ENCODE measurements at regions not wholly inside any gene's neighbourhood (a gene's known extent, or its start where the extent isn't known, plus 50 kb on each side); places are given as distances from the start of the nearest gene placed in this dataset.

- no peak for DNase-seq (ENCODE audit: extremely low read depth in 1 of 11, low read depth in 9 of 11, low spot score in 4 of 11)
Observed at GRCh38 chr1:69413129-69413528, 154.6 kb upstream of the LRRC7 start.

- no peak for DNase-seq (ENCODE audit: extremely low read depth in 1 of 11, low read depth in 9 of 11, low spot score in 4 of 11)
Observed at GRCh38 chr1:69414574-69414973, 153.1 kb upstream of the LRRC7 start.

- DNase-seq (ENCODE audit: extremely low read depth in 1 of 11, low read depth in 9 of 11, low spot score in 4 of 11) = no peak
Observed at GRCh38 chr1:69421286-69421685, 146.4 kb upstream of the LRRC7 start.

GRCh38 chr1:69425871-69426270 lies 141.9 kb upstream of the LRRC7 start:
- no peak for DNase-seq (ENCODE audit: extremely low read depth in 1 of 11, low read depth in 9 of 11, low spot score in 4 of 11)

- DNase-seq (ENCODE audit: extremely low read depth in 1 of 11, low read depth in 9 of 11, low spot score in 4 of 11) = no peak
Observed at GRCh38 chr1:69426401-69426800, 141.3 kb upstream of the LRRC7 start.

GRCh38 chr1:69433073-69433472 lies 134.6 kb upstream of the LRRC7 start:
- DNase-seq (ENCODE audit: extremely low read depth in 1 of 11, low read depth in 9 of 11, low spot score in 4 of 11) = no peak

- no peak for DNase-seq (ENCODE audit: extremely low read depth in 1 of 11, low read depth in 9 of 11, low spot score in 4 of 11)
Observed at GRCh38 chr1:69436151-69436550, 131.6 kb upstream of the LRRC7 start.

GRCh38 chr1:69438056-69438795 lies 129.5 kb upstream of the LRRC7 start:
- peak in 9 of 11 donors; percentile 4 to 54 (median 27) for DNase-seq (ENCODE audit: extremely low read depth in 1 of 11, low read depth in 9 of 11, low spot score in 4 of 11)

GRCh38 chr1:69441496-69441895 lies 126.2 kb upstream of the LRRC7 start:
- no peak for DNase-seq (ENCODE audit: extremely low read depth in 1 of 11, low read depth in 9 of 11, low spot score in 4 of 11)

- no peak for DNase-seq (ENCODE audit: extremely low read depth in 1 of 11, low read depth in 9 of 11, low spot score in 4 of 11)
Observed at GRCh38 chr1:69451196-69451595, 116.5 kb upstream of the LRRC7 start.

- DNase-seq (ENCODE audit: extremely low read depth in 1 of 11, low read depth in 9 of 11, low spot score in 4 of 11) = no peak
Observed at GRCh38 chr1:69455718-69456117, 112.0 kb upstream of the LRRC7 start.

GRCh38 chr1:69459244-69459643 lies 108.5 kb upstream of the LRRC7 start:
- DNase-seq (ENCODE audit: extremely low read depth in 1 of 11, low read depth in 9 of 11, low spot score in 4 of 11) = no peak

- no peak for DNase-seq (ENCODE audit: extremely low read depth in 1 of 11, low read depth in 9 of 11, low spot score in 4 of 11)
Observed at GRCh38 chr1:69475021-69475420, 92.7 kb upstream of the LRRC7 start.

GRCh38 chr1:69479734-69480133 lies 88.0 kb upstream of the LRRC7 start:
- DNase-seq (ENCODE audit: extremely low read depth in 1 of 11, low read depth in 9 of 11, low spot score in 4 of 11) = no peak

- no peak for DNase-seq (ENCODE audit: extremely low read depth in 1 of 11, low read depth in 9 of 11, low spot score in 4 of 11)
Observed at GRCh38 chr1:69483246-69483645, 84.5 kb upstream of the LRRC7 start.

GRCh38 chr1:69485616-69486015 lies 82.1 kb upstream of the LRRC7 start:
- DNase-seq (ENCODE audit: extremely low read depth in 1 of 11, low read depth in 9 of 11, low spot score in 4 of 11) = no peak

GRCh38 chr1:69491416-69491815 lies 76.3 kb upstream of the LRRC7 start:
- DNase-seq (ENCODE audit: extremely low read depth in 1 of 11, low read depth in 9 of 11, low spot score in 4 of 11) = no peak

GRCh38 chr1:69492286-69492685 lies 75.4 kb upstream of the LRRC7 start:
- DNase-seq (ENCODE audit: extremely low read depth in 1 of 11, low read depth in 9 of 11, low spot score in 4 of 11) = no peak

- no peak for DNase-seq (ENCODE audit: extremely low read depth in 1 of 11, low read depth in 9 of 11, low spot score in 4 of 11)
Observed at GRCh38 chr1:69494221-69494620, 73.5 kb upstream of the LRRC7 start.

- no peak for DNase-seq (ENCODE audit: extremely low read depth in 1 of 11, low read depth in 9 of 11, low spot score in 4 of 11)
Observed at GRCh38 chr1:69497441-69498221, 70.1 kb upstream of the LRRC7 start.

- DNase-seq (ENCODE audit: extremely low read depth in 1 of 11, low read depth in 9 of 11, low spot score in 4 of 11) = no peak
Observed at GRCh38 chr1:69498711-69499110, 69.0 kb upstream of the LRRC7 start.
